ENCODE measurements at regions not wholly inside any gene's neighbourhood (a gene's known extent, or its start where the extent isn't known, plus 50 kb on each side); places are given as distances from the start of the nearest gene placed in this dataset.
"Not testable (repeated sequence)": the region's sequence is repeated elsewhere in the genome, so short reads cannot be mapped to it uniquely, and the experiment has no call there.

DNA sequence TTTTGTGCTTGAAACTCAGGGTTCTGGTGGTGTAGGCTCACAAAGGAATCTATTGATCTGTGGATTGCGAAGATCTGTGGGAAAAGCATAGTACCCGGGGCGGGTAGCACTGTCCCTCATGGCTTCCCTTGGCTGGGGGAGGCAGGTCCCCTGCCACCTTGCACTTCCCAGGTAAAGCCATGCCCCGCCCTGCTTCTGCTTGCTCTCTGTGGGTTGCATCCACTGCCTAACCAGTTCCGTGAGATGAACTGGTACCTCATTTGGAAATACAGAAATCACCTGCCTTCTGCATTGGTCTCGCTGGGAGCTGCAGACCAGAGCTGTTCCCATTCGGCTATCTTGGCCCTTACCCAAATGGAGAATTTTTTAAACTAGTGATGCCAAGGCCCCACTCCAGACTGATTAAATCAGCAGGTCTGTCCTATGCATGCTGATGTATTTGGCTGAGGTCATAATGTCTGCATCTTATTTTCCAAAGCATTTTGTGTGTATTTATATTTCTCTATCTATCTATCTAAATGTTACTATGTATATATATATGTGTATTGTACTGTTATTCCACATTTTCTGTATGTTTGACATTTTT, 65.5 kb upstream of the SLC7A14 start:
- no peak for DNase-seq (ENCODE audit: low read depth in 2 of 2)

DNA sequence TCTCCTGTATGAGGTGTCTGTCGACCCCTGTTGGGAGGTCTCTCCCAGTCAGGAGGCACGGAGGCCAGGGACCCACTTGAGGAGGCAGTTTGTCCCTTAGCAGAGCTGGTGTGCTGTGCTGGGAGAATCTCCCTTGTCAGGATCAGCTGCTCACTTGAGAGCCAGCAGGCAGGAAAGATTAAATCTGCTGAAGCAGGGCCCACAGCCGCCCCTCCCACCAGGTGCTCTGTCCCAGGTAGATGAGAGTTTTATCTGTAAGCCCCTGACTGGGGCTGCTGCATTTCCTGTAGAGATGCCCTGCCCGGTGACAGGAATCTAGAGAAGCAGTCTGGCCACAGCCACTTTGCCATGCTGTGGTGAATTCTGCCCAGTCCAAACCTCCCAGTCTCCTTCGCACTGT, 64.7 kb upstream of the SLC7A14 start:
- DNase-seq (ENCODE audit: low read depth in 2 of 2), result not testable (repeated sequence)

DNA sequence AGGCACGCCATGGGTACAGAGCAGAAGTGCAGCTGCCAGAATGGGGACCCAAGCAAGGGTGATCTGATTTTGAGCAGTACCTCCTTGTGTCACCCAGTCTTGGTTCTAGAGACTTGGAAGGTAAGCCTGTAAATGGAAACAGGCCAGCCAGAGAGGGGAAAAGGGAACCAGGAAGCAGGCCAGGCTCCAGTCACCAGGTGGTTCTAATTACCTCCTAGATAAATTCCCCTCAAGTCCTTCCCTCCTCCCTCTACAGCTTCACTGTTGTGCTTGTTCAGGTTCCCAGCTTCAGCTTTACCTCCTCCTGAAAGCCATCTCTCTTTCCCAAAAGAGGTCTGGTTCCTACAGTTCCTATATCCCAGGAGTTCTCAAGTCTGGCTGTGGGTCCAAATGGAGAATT, 58.8 kb upstream of the SLC7A14 start:
- DNase-seq (ENCODE audit: low read depth in 2 of 2), result peak; percentile 33

DNA sequence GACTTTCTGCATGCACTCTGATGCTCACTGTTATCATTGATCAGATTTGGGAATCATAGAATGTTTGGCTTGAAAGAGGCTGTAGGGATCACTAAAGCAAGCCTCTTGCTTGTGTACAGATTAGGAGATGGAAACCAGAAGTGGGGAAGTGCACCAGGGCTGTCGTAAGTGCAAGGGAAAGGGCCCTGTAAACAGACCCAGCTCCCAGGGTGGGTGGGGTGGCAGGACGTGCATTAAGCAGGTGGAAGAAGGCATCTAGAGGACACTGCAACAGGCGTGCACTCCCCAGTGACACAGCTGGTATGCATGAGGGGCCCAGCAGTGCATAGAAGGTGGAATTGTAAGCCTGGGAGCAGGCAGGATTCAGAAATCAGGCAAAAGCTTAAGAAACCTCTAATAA, 58.0 kb upstream of the SLC7A14 start:
- no peak for DNase-seq (ENCODE audit: low read depth in 2 of 2)

DNA sequence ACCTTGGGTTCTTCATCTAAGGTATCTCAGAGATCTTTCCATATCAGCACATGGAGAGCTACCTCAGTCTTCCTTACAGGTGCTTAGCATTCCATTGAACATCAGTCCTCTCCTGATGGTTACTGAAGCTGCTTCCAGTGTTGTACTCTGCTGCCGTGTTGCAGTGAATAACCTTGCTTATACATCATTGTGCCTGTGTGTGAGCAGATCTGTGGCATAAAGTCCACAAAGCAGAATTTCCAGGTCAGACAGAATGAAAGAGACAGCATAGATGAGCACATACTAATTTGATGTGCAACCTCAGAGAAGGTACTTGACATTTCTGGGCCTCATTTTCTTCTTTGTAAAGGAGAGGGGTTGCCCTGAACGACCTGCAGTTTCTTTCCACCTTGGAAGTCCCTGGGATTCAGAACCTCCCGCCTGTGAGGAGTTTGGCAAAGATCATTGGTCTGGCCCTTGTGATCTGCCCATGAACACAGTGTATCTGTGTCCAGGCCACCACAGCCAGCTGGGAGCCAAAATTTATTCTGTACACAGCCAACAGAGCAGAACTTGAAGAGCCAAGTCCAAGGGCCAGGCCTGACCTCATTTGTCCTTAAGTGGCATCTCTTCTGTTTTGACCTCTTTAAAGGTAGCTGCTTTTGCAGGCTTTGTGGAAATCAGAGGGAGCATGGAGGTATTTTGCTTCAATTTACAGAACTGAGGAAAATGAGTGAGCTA, 57.2 kb upstream of the SLC7A14 start:
- no peak for DNase-seq (ENCODE audit: low read depth in 2 of 2)

DNA sequence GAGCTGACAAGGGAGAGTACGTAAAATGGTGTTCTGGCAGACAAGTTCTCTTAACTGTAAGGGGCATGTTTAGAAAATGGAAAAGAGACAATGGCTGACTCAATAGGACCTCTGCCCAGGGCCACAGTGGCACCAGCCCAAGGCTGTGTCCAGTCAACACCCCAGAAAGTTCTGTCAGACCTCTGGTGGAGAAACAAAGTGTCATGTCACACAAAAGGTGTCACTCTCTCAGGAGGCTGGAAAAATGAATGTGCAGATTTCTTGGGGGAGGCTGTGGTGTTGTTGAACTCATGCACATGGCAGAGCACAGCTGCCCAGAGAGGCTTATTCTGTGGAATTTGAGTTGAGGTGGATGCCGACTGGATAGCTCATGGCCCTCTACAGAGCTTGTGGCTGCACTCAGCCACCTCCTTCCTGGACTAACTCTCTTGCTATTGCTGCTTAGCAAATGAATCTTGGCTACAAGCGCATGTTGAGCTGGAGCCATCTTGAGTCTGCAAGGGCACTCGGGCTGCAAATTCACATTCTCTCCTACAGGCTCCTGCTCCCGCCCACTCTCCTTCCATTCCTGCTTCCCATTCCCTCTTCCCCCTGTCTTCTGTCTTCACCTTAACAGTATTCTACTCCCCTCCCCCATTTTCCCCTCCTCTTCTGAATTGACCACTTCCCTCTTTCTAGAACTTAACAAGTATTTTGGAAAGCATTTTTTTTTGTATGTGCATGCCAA, 55.8 kb upstream of the SLC7A14 start:
- DNase-seq (ENCODE audit: low read depth in 2 of 2), result no peak

DNA sequence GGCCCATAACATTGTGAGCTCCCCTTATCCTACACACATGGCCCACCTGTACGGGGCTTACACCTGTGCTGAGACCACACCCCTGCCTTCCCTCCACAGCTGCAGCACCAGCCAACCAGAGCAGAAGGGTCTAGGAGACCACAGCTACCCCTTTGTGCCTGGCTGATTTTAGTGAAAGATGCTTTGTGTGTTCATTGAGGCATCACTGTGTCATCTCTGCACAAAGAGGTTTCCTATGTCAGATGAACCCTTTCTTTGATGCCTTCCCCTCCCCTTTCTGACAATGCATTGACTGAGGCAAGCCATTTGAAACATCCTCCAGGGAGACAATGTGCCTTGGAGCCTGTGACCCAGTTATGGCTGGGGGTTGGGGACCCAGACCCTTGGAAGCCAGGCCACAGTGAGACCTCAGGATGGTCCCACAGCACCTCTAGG, 54.9 kb upstream of the SLC7A14 start:
- DNase-seq (ENCODE audit: low read depth in 2 of 2), result no peak

DNA sequence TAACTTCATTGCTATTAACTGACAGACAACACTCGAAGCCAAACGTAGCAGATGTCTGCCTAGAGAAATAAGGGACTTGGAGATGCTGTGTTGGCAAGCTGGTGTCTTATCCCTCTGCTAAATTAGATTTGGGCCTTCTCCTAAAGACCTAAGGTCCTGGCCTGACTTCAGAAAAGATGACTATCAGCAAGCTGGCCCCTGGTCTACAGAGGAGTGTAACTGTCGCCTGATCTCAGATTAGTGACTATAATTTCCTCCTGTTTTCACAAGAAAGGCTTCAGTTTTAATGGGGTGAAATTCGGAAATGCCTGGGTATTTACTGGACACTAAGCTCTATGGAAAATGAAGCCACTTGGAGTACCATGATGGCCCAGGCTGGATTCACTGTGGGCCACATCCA, 53.1 kb upstream of the SLC7A14 start:
- DNase-seq (ENCODE audit: low read depth in 2 of 2), result no peak

DNA sequence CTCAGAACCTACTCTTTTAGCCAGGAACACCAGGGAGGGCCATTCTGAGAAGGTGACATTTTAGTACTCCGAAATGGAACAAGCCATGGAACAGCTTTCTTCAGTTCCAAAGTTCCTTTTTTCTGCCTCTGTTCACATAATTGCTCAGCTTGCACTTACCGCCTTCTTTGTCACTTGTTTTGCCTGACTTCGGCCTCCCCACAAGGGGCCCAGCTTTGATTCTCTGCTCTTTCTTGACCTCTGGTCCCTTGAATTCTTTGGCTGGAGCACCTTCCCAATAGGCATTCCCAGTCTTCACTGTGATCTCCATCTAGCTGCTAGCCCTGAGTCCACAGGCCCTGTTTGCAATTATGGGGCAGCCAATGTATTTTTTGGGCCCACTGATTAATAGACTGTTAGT, 51.4 kb upstream of the SLC7A14 start:
- no peak for DNase-seq (ENCODE audit: low read depth in 2 of 2)

DNA sequence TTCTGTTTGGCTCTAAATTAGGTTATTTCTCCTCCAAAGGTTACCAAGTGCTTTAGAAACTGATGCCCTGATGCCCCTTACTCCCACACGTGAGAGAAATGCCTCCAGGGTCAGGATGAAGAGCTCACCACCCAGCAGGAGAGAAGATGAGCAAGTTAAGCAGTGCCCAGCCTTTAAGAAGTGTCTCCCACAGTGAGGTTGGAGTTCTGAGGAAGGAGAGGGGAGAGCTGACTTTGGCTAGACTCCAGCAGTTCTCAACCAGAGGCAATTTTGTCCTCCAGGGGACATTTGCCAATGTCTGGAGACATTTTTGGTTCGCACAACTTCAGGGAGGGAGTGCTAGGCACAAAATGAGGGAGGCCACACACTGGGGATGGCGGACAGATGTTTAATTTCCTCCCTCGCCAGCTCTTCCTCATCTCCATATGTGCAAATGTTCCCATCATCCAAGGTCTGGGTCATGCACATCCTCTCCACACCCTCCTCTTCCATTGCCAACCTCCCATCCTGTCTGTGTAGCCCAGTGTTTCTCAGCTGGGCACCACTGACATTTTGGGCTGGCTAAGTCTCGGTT, 50.6 kb upstream of the SLC7A14 start:
- no peak for DNase-seq (ENCODE audit: low read depth in 2 of 2)

Measured in fibroblast of skin of left biceps (primary cell).